HG03565 (cell line): ENCODE measurements at regions not wholly inside any gene's neighbourhood (a gene's known extent, or its start where the extent isn't known, plus 50 kb on each side); places are given as distances from the start of the nearest gene placed in this dataset.
A peak's percentile ranks its signal among the peaks of the same experiment; 100 is the strongest.

ENCODE experiments used
- ATAC-seq: cut with Tn5 transposase; IDR thresholded peaks from one replicate; pipeline ENCODE4 v1.9.1; 2021; ENCODE audit warnings: mild to moderate bottlenecking, moderate library complexity; ENCODE audit not compliant: unreplicated experiment

GRCh38 chr15:99921101-99921500 lies 187.9 kb upstream of the LYSMD4 start:
- no peak for ATAC-seq

GRCh38 chr15:99918072-99918471 lies 184.8 kb upstream of the LYSMD4 start:
- no peak for ATAC-seq

GRCh38 chr15:99917252-99917651 lies 184.0 kb upstream of the LYSMD4 start:
- ATAC-seq, result no peak

- ATAC-seq, result no peak
Measured at GRCh38 chr15:99916668-99917223, 183.5 kb upstream of the LYSMD4 start.

DNA sequence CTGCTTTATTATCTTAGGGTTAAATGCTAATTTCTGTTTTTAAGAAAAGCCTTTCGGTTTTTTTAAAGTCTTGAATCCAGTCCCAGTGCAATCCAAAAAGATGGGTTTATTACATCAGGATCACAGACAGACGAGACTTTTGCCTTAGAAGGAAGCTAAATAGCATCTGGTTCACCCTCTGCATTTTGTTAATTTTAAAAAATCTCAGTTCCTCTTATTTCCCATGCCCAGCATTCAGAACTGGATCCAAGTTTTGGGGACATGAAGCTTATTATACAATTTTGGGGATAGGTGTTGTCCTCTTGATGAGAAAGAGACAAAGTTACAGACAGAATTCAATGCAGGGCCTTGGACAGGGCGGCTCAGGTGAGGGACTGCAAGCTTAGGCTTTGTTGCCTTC lies 181.5 kb upstream of the LYSMD4 start:
- no peak for ATAC-seq

DNA sequence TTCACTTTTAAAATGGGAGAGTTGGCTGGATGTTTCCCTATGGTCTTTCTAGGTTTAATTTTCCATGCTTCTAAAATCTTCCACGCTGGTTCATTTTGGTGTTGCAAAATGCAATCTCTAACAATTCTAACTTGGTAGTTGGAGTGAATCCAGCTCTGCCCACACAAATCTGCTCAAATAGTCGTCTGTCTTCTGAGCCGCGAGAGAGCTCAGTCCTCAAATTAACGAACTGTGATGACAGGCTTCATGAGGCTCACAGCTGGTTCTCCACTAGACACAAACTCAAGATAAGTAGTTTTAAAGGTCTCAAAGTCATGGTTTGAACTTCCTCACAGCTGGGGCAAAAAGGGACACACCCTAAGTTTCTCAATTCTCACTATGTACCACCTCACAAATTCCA lies 178.6 kb upstream of the LYSMD4 start:
- ATAC-seq, result no peak

DNA sequence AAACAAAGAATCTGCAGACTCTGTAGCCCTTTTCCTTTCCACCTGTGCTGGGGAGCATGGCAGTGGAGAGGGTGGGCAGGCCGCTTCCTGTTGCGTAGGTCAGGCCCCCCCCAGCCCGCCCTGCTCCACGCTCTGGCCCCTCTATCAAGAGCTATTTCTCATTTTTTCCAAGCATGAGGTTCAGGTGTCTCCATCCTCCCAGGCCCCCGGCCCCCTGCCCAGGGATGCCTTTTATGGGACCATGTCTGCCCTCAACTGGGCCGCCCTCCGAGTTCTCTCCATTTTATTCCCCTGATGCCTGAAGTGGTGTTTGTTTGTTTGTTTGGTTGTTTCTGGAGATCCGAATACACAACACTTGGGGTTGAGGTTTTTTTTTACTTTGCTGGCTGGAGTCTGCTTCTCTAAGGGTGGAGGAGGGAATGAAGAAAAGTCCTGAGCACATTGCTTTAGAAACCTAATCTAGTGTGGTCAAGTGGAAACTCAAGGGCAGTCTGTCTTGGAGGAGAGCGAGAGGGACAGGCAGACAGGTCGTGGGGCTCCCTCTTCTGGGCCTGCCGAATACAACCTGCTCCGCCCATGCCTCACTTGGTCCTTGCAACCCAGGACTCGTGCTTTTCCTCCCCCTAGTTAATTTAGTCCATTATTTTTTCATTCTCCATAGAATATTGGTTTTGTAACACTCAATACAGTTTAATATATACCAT lies 176.5 kb upstream of the LYSMD4 start:
- no peak for ATAC-seq

DNA sequence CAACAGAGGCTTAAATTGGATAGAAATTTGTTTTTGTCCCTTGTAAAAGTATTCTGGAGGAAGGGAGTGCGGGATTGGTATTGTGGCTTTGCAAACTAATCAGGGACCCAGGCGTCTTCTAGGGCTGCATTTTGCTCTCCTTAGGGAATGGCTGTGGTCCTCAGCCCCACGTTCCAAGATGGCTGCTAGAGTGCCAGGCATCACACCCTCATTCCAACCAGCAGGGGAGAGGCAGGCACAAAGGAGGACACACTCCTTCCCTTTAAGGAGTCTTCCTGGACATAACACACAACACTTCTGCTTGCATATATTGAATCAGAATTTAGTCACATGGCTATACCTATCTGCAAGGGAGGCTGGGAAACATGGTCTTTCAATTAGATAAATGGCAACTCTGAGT lies 174.5 kb upstream of the LYSMD4 start:
- no peak for ATAC-seq

GRCh38 chr15:99906793-99907192 lies 173.6 kb upstream of the LYSMD4 start:
- no peak for ATAC-seq

- no peak for ATAC-seq
Measured at GRCh38 chr15:99906311-99906710, 173.1 kb upstream of the LYSMD4 start.

- no peak for ATAC-seq
Measured at GRCh38 chr15:99902248-99902928, 169.2 kb upstream of the LYSMD4 start.

- peak; percentile 37 for ATAC-seq
Measured at GRCh38 chr15:99895956-99896311, 162.7 kb upstream of the LYSMD4 start.

GRCh38 chr15:99895189-99895955 lies 162.1 kb upstream of the LYSMD4 start:
- ATAC-seq, result peak; percentile 51

GRCh38 chr15:99878835-99879234 lies 145.6 kb upstream of the LYSMD4 start:
- no peak for ATAC-seq

GRCh38 chr15:99873451-99873850 lies 140.2 kb upstream of the LYSMD4 start:
- no peak for ATAC-seq

DNA sequence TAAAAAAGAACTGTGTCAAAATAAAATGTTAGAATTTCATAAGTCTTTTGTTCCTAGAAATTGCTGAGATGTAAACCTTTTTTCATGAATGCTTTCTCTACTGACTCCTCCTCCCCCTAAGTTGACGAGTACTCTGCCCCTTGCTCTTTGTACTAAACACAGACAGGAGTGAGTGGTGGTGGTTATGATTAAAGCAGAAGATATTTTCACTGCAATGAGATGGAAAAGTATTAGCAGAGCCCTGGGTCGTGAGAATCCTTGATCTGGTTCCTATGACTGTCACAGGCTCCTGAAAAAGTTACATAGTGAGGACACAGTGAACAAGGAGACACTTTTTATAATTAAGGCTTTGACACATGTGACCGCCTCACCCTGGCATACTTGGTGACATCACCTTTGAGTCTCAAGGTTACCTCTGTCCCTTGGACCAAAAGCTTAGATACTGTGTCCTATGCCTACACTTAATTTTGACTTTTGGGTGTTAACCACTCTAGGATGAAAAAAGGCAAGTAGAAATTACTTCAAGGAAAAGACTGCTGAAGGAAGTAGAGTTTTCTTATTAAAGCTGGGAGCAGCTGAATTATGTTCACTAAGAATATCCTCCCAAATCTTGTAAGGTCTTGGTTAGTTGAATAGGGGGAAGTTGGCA lies 130.4 kb upstream of the LYSMD4 start:
- no peak for ATAC-seq

- no peak for ATAC-seq
Measured at GRCh38 chr15:99857836-99858235, 124.6 kb upstream of the LYSMD4 start.

GRCh38 chr15:99850517-99850916 lies 117.3 kb upstream of the LYSMD4 start:
- no peak for ATAC-seq

DNA sequence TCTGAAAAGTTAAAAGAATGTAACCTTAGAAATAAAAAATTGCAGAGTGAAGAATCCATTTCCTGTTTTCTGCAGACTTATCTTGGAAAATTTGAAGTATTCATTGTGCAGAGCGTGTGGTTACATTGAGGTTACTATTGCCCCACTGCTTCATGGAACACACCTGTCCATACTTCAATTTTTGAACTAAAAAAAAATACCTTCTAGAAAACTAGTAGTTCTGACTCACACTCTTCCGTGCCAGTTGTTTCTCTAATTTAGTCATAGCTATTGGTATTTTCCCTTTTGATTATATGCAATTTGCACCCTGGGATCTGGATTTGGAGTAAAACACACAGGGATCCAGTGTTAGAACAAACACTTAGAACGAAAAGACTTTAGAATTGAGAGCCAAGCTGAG lies 111.8 kb upstream of the LYSMD4 start:
- peak; percentile 80 for ATAC-seq

DNA sequence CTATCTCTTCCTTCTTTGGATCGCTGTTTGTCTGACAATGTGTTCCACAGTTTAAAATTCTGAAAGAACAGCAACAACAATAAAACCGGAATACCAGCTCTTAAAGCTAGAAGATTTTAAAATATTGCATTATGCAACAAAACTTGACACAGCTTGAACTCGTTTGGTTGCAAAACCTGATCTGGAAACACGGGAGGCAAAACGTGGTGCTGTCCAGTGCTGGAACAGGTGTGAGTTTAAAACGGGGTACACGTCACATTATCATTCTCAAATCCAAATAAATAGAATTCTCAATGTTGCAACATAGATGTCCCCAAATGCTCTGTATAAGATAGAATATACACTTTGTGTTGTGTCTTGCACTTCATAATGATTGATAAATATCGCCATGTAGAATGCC lies 110.9 kb upstream of the LYSMD4 start:
- ATAC-seq, result no peak

- ATAC-seq, result no peak
Measured at GRCh38 chr15:99842071-99842470, 108.8 kb upstream of the LYSMD4 start.
